CD4-positive, CD25-positive, alpha-beta regulatory T cell (primary cell): ENCODE measurements at regions not wholly inside any gene's neighbourhood (a gene's known extent, or its start where the extent isn't known, plus 50 kb on each side); places are given as distances from the start of the nearest gene placed in this dataset.
A peak's percentile ranks its signal among the peaks of the same experiment; 100 is the strongest.

Source experiments
- ATAC-seq, 2 donors: fragments of 150-1000 bp; cut with Tn5 transposase; one replicate each; pipeline ENCODE4 v1.10.0; 2021; ENCODE audit warnings: low read depth in 2 of 2, moderate number of reproducible peaks in 2 of 2, moderate library complexity in 1 of 2
- DNase-seq, 3 donors: peaks; one replicate each; pipeline versions ENCODE4 v3.0.0 to v3.0.0-alpha.2; 2012 to 2022; ENCODE audit warnings: mixed read lengths in 1 of 3
- H3K27ac ChIP-seq: one replicate; pipeline ENCODE4 v1.7.0; 2013; ENCODE audit warnings: mild to moderate bottlenecking, low read length; ENCODE audit not compliant: insufficient read depth, poor library complexity, severe bottlenecking
- H3K27me3 ChIP-seq: one replicate; pipeline ENCODE4 v1.7.0; 2013; ENCODE audit warnings: low read length; ENCODE audit not compliant: control insufficient read depth, insufficient read depth
- H3K36me3 ChIP-seq: one replicate; pipeline ENCODE4 v1.7.0; 2013; ENCODE audit warnings: mild to moderate bottlenecking, low read length, moderate library complexity; ENCODE audit not compliant: control insufficient read depth, insufficient read depth
- H3K4me1 ChIP-seq: 2 replicates; pipeline ENCODE4 v1.7.0; 2013; ENCODE audit warnings: mild to moderate bottlenecking, low read length; ENCODE audit not compliant: insufficient read depth, control insufficient read depth, poor library complexity, severe bottlenecking
- H3K4me3 ChIP-seq: one replicate; pipeline ENCODE4 v1.7.0; 2013; ENCODE audit warnings: low read depth, mild to moderate bottlenecking, low read length, moderate library complexity
- H3K9me3 ChIP-seq, 2 experiments: 1 replicate in 1 of 2; 2 replicates in 1 of 2; pipeline ENCODE4 v1.7.0; 2013; ENCODE audit warnings: low read length in 2 of 2, mild to moderate bottlenecking in 1 of 2, moderate library complexity in 1 of 2; ENCODE audit not compliant: control insufficient read depth in 2 of 2
- H3K27ac Mint-ChIP-seq, 3 donors: one replicate each; pipeline ENCODE4 v1.8.0; 2020 to 2022; ENCODE audit warnings: mild to moderate bottlenecking in 3 of 3, mixed read lengths in 3 of 3, moderate library complexity in 2 of 3
- H3K27me3 Mint-ChIP-seq: one replicate; pipeline ENCODE4 v1.8.0; 2022; ENCODE audit warnings: mild to moderate bottlenecking, mixed read lengths
- H3K36me3 Mint-ChIP-seq: one replicate; pipeline ENCODE4 v1.8.0; 2020; ENCODE audit warnings: mixed read lengths
- H3K4me1 Mint-ChIP-seq, 4 donors: one replicate each; pipeline ENCODE4 v1.8.0; 2020 to 2022; ENCODE audit warnings: mixed read lengths in 4 of 4, mild to moderate bottlenecking in 1 of 4
- H3K4me3 Mint-ChIP-seq, 4 donors: one replicate each; pipeline ENCODE4 v1.8.0; 2020 to 2022; ENCODE audit warnings: mild to moderate bottlenecking in 4 of 4, mixed read lengths in 4 of 4, moderate library complexity in 3 of 4
- H3K9me3 Mint-ChIP-seq, 7 donors: one replicate each; pipeline ENCODE4 v1.8.0; 2020 to 2022; ENCODE audit warnings: mixed read lengths in 7 of 7, mild to moderate bottlenecking in 3 of 7, moderate library complexity in 2 of 7

- no peaks in the 10 kb centered on the region for H3K9me3 Mint-ChIP-seq
- no peaks in the 10 kb centered on the region for H3K36me3 ChIP-seq
- H3K9me3 ChIP-seq = no peaks in the 10 kb centered on the region
- H3K4me3 Mint-ChIP-seq = no peak overlapping the region
- no peak overlapping the region for H3K4me3 ChIP-seq
- DNase-seq = no peak
- ATAC-seq = no peak
- no peaks in the 10 kb centered on the region for H3K27me3 ChIP-seq
- peaks cover 0 to 2% (median 0%) of the 10 kb centered on the region in 4 donors for H3K4me1 Mint-ChIP-seq
- no peak overlapping the region for H3K27ac Mint-ChIP-seq
- H3K27ac ChIP-seq = no peak overlapping the region
- H3K27me3 Mint-ChIP-seq = peaks cover 5% of the 10 kb centered on the region
- no peaks in the 10 kb centered on the region for H3K4me1 ChIP-seq
- H3K36me3 Mint-ChIP-seq = no peaks in the 10 kb centered on the region
Observed at GRCh38 chr4:24404281-24404680, 180.1 kb downstream of the DHX15 start.

GRCh38 chr4:24403265-24403664 is 181.1 kb downstream of the DHX15 start:
- no peaks in the 10 kb centered on the region for H3K36me3 ChIP-seq
- H3K4me3 ChIP-seq = no peak overlapping the region
- H3K27me3 Mint-ChIP-seq = peaks cover 5% of the 10 kb centered on the region
- no peaks in the 10 kb centered on the region for H3K9me3 Mint-ChIP-seq
- peaks cover 0 to 2% (median 0%) of the 10 kb centered on the region in 4 donors for H3K4me1 Mint-ChIP-seq
- H3K36me3 Mint-ChIP-seq = no peaks in the 10 kb centered on the region
- no peaks in the 10 kb centered on the region for H3K9me3 ChIP-seq
- no peak overlapping the region for H3K27ac Mint-ChIP-seq
- no peaks in the 10 kb centered on the region for H3K27me3 ChIP-seq
- no peak for DNase-seq
- no peak overlapping the region for H3K4me3 Mint-ChIP-seq
- ATAC-seq = no peak
- no peaks in the 10 kb centered on the region for H3K4me1 ChIP-seq
- no peak overlapping the region for H3K27ac ChIP-seq

- peaks cover 5% of the 10 kb centered on the region for H3K27me3 Mint-ChIP-seq
- no peak for ATAC-seq
Observed at GRCh38 chr4:24400537-24400936, 183.8 kb downstream of the DHX15 start.

GRCh38 chr4:24396988-24397387 is 187.4 kb downstream of the DHX15 start:
- Histone ChIP-seq H3K27ac (no peak overlapping the region), H3K4me1 (no peaks in the 10 kb centered on the region), H3K36me3 (no peaks in the 10 kb centered on the region), H3K9me3 (no peaks in the 10 kb centered on the region), H3K27me3 (no peaks in the 10 kb centered on the region), H3K4me3 (no peak overlapping the region)
- DNase-seq (no peak), ATAC-seq (no peak)
- H3K27ac Mint-ChIP-seq = no peak overlapping the region
- no peak overlapping the region for H3K4me3 Mint-ChIP-seq
- H3K27me3 Mint-ChIP-seq = peaks cover 2% of the 10 kb centered on the region
- H3K9me3 Mint-ChIP-seq = no peaks in the 10 kb centered on the region
- no peaks in the 10 kb centered on the region for H3K36me3 Mint-ChIP-seq
- H3K4me1 Mint-ChIP-seq = no peaks in the 10 kb centered on the region

More at GRCh38 chr4:24400537-24400936, 183.8 kb downstream of the DHX15 start:
- Mint-ChIP-seq H3K27ac (peak overlapping the region in 1 of 3 donors; percentile 49), H3K36me3 (no peaks in the 10 kb centered on the region), H3K9me3 (no peaks in the 10 kb centered on the region), H3K4me1 (no peaks in the 10 kb centered on the region), H3K4me3 (no peak overlapping the region)
- no peak overlapping the region for H3K4me3 ChIP-seq
- H3K36me3 ChIP-seq = no peaks in the 10 kb centered on the region
- H3K9me3 ChIP-seq = no peaks in the 10 kb centered on the region
- DNase-seq = no peak
- no peaks in the 10 kb centered on the region for H3K4me1 ChIP-seq
- H3K27me3 ChIP-seq = no peaks in the 10 kb centered on the region
- H3K27ac ChIP-seq = no peak overlapping the region

GRCh38 chr4:24395937-24396336 is 188.4 kb downstream of the DHX15 start:
- no peaks in the 10 kb centered on the region for H3K9me3 ChIP-seq
- no peak overlapping the region for H3K27ac ChIP-seq
- no peaks in the 10 kb centered on the region for H3K9me3 Mint-ChIP-seq
- H3K4me1 ChIP-seq = no peaks in the 10 kb centered on the region
- ATAC-seq (no peak), DNase-seq (no peak)
- H3K27me3 ChIP-seq = no peaks in the 10 kb centered on the region
- no peaks in the 10 kb centered on the region for H3K36me3 ChIP-seq
- no peaks in the 10 kb centered on the region for H3K36me3 Mint-ChIP-seq
- no peaks in the 10 kb centered on the region for H3K4me1 Mint-ChIP-seq
- H3K27me3 Mint-ChIP-seq = no peaks in the 10 kb centered on the region
- H3K4me3 Mint-ChIP-seq = no peak overlapping the region
- H3K27ac Mint-ChIP-seq = no peak overlapping the region
- H3K4me3 ChIP-seq = no peak overlapping the region

GRCh38 chr4:24394041-24394440 is 190.3 kb downstream of the DHX15 start:
- H3K27me3 ChIP-seq = no peaks in the 10 kb centered on the region
- H3K9me3 ChIP-seq = no peaks in the 10 kb centered on the region
- ATAC-seq = no peak
- Mint-ChIP-seq H3K9me3 (peaks cover 0 to 2% (median 0%) of the 10 kb centered on the region in 7 donors), H3K36me3 (no peaks in the 10 kb centered on the region), H3K27ac (no peak overlapping the region), H3K27me3 (no peaks in the 10 kb centered on the region), H3K4me1 (no peaks in the 10 kb centered on the region), H3K4me3 (no peak overlapping the region)
- no peak overlapping the region for H3K4me3 ChIP-seq
- no peak for DNase-seq
- H3K4me1 ChIP-seq = no peaks in the 10 kb centered on the region
- H3K36me3 ChIP-seq = no peaks in the 10 kb centered on the region
- no peak overlapping the region for H3K27ac ChIP-seq

GRCh38 chr4:24392613-24393012 is 191.7 kb downstream of the DHX15 start:
- ATAC-seq (no peak), DNase-seq (no peak)
- no peak overlapping the region for H3K27ac Mint-ChIP-seq
- H3K4me3 ChIP-seq = no peak overlapping the region
- peaks cover 0 to 3% (median 0%) of the 10 kb centered on the region in 7 donors for H3K9me3 Mint-ChIP-seq
- H3K27me3 ChIP-seq = no peaks in the 10 kb centered on the region
- H3K27me3 Mint-ChIP-seq = no peaks in the 10 kb centered on the region
- no peaks in the 10 kb centered on the region for H3K4me1 Mint-ChIP-seq
- H3K9me3 ChIP-seq = no peaks in the 10 kb centered on the region
- no peaks in the 10 kb centered on the region for H3K36me3 ChIP-seq
- H3K36me3 Mint-ChIP-seq = no peaks in the 10 kb centered on the region
- no peaks in the 10 kb centered on the region for H3K4me1 ChIP-seq
- no peak overlapping the region for H3K27ac ChIP-seq
- no peak overlapping the region for H3K4me3 Mint-ChIP-seq

GRCh38 chr4:24382381-24382780 is 202.0 kb downstream of the DHX15 start:
- Histone ChIP-seq H3K4me3 (no peak overlapping the region), H3K4me1 (no peaks in the 10 kb centered on the region), H3K27me3 (no peaks in the 10 kb centered on the region), H3K9me3 (no peaks in the 10 kb centered on the region), H3K27ac (no peak overlapping the region), H3K36me3 (no peaks in the 10 kb centered on the region)
- H3K27me3 Mint-ChIP-seq = no peaks in the 10 kb centered on the region
- H3K36me3 Mint-ChIP-seq = no peaks in the 10 kb centered on the region
- no peak overlapping the region for H3K4me3 Mint-ChIP-seq
- DNase-seq (no peak), ATAC-seq (no peak)
- no peak overlapping the region for H3K27ac Mint-ChIP-seq
- H3K4me1 Mint-ChIP-seq = no peaks in the 10 kb centered on the region
- peaks cover 0 to 19% (median 1%) of the 10 kb centered on the region in 7 donors for H3K9me3 Mint-ChIP-seq
